GM10266 (cell line): ENCODE measurements at regions not wholly inside any gene's neighbourhood (a gene's known extent, or its start where the extent isn't known, plus 50 kb on each side); places are given as distances from the start of the nearest gene placed in this dataset.

Experiments used
- DNase-seq: peaks from one replicate; pipeline ENCODE4 v3.0.0; 2012; ENCODE audit errors: extremely low spot score
- TF ChIP-seq, protein P1 (sequence below): IDR thresholded peaks from 2 replicates; pipeline ENCODE4 v1.5.1; 2012; ENCODE audit warnings: mild to moderate bottlenecking, low read depth; ENCODE audit not compliant: control insufficient read depth, insufficient read depth; ENCODE audit errors: missing control alignments

DNA sequence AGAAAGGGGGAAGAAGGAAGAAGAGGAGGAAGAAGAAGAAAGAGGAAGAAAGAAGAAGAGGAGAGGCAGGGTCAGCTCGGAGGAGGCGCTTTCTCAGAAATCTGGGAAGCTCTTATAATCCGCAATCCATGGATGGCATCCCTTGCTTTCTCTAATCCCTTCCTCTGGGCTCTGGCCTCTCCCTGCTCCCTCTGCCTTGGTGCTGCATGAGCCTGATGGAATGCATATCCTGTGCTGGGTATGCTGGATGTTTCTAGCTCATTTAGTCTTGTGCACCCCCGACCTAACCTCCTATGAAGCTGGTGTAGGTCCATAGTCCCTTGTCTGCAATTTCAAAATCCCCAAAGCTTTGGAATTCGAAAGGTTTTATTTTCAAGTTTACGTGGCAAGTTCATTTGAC, 94.2 kb upstream of the MYL2 start:
- no peak for DNase-seq
- TF ChIP-seq, protein P1, sequence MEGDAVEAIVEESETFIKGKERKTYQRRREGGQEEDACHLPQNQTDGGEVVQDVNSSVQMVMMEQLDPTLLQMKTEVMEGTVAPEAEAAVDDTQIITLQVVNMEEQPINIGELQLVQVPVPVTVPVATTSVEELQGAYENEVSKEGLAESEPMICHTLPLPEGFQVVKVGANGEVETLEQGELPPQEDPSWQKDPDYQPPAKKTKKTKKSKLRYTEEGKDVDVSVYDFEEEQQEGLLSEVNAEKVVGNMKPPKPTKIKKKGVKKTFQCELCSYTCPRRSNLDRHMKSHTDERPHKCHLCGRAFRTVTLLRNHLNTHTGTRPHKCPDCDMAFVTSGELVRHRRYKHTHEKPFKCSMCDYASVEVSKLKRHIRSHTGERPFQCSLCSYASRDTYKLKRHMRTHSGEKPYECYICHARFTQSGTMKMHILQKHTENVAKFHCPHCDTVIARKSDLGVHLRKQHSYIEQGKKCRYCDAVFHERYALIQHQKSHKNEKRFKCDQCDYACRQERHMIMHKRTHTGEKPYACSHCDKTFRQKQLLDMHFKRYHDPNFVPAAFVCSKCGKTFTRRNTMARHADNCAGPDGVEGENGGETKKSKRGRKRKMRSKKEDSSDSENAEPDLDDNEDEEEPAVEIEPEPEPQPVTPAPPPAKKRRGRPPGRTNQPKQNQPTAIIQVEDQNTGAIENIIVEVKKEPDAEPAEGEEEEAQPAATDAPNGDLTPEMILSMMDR = no peak

DNA sequence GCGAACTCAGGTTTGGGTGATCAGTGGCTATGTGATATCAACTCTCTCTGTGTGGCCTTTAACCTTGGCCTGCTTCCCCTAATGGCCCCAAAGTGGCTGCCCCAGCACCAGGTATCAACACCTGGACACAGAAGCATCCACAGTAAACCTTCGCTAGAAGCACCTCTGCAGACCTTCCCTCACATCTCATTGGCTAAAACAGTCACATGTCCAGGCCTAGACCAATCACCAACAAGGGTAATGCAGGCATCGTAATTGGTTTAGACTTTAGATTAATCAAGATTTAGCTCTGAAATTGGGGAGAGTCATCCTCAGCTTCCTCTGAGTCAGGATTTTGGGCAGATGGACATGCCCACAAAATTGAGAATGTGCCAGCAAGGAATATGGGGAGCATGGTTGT, 92.5 kb upstream of the MYL2 start:
- DNase-seq = no peak
- TF ChIP-seq, protein P1 = no peak

DNA sequence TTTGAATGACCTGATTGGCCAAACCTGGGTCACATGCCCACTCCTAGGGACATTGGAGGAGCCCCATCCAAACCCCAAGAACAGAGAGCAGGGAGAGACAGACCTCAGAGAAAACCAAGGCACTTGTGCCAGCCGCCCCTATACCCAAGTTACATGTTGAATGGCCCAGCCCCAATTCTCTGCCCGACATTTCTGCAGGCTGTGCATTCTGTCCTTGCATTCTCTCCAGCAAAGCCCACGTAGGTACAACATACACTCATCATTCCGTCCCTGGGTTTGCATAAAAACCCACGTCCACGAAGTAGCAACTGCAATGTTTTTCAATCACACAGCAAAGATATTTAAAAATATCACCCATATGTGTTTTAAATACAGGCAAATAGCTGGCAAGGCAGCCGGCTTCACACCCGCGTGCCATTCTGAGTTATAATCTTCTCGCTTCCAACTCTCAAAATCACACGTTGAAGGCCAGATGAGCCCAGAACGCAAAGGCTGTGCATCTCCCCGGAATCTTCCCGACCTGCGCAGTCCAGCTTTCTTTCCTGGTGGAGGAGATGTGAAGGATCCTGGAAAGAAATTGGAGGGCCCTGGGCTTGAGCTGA, 91.7 kb upstream of the MYL2 start:
- no peak for DNase-seq
- TF ChIP-seq, protein P1 = no peak

DNA sequence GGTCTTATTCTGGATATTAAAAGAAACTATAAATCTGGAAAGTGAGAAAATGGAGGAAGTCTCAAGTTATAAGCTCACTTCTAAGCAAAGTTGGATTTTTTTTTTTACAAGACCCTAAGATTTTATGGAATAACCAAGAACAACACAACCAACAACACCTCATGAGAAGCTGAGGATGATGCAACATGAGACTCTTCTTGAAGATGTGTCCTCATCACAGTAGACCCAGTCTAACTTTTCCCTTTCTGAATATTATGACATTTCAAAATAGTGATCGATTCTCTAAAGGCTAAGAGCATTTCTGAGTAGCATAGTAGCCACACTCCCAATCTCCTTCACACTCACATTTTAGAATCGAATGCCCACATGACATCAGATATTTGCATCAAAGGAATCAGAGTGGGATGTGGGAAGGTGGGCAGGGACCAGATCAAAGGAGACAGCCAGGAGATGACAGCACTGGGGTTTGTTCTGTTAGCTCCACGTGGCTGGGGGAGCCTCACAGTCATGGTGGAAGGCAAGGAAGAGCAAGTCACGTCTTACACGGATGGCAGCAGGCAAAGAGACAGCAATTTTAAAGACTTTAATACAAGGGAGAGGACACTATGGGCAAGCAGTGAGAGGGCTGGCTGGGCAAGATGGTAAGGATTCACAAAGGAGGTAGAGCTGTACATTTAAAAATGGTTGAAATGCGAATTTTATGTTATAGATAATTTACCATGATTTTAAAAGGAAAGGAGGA, 90.7 kb upstream of the MYL2 start:
- no peak for DNase-seq
- TF ChIP-seq, protein P1 = no peak

DNA sequence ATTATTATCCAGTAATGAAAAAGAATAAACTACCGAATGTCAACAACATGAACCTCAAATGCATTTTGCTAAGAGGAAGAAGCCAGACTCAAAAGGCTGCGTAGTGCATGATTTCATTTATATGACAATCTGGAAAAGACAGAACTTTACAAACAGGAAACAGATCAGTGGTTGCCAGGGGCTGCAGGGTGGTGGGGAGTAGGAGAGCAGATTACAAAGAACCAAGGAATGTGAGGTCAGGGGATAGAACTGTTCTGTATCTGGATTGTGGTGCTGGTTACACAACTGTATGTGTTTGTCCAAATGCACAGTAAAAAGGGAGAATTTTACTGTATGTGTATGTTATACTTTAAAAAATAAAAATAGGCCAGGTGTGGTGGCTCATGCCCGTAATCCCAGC, 89.7 kb upstream of the MYL2 start:
- no peak for DNase-seq
- TF ChIP-seq, protein P1 = no peak

DNA sequence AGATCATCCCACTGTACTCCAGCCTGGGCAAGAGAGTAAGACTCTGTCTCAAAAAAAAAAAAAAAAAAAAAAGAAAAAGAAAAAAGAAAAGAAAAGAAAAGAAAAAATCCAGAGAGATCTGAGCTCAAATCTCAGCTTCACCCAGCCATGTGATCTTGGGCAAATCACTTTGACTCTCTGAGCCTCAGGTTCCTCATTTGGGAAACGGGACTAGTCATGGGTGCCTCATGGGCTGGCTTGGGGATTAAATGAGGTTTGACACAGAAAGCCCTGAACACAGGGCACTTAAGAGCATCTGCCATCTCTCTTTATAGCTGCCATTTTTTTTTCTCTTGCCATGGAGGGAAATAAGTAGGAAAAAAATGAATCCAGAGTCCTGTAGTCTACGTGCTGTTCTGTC, 86.2 kb upstream of the MYL2 start:
- DNase-seq = no peak
- TF ChIP-seq, protein P1 = no peak

DNA sequence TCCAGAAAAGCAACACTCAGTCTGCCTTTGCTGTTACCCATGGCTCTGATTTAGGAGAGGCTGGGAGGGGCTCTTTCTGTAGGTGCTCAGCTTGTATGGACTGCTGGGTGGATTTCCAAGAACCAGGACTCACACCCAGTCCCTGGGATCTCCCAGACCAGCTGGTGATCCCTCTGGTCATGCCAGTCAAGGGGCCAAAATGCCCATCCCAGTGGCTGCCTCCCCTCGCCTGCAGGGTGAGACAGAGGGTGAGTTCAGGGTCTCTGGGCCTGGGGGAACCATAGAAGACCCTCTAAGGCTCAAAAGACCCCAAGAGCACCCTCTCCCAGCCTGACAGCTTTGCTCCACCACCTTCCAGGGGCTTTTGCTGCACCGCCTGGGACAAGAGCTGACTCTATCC, 78.6 kb upstream of the MYL2 start:
- no peak for DNase-seq
- TF ChIP-seq, protein P1 = no peak
